Hepatocyte (in vitro differentiated cells): ENCODE measurements at regions not wholly inside any gene's neighbourhood (a gene's known extent, or its start where the extent isn't known, plus 50 kb on each side); places are given as distances from the start of the nearest gene placed in this dataset.

ENCODE experiments used
- DNase-seq: peaks from one replicate; pipeline ENCODE4 v3.0.0-alpha.2; 2016; ENCODE audit warnings: low spot score
- H2AFZ ChIP-seq: fragments of 200-600 bp; sonication (generic); 2 replicates; pipeline ENCODE4 v1.6.0; 2016; ENCODE audit warnings: antibody characterized with exemption, mild to moderate bottlenecking
- H3K27ac ChIP-seq: fragments of 200-600 bp; sonication (generic); 2 replicates; pipeline ENCODE4 v1.5.1; 2016; ENCODE audit warnings: mild to moderate bottlenecking
- H3K27me3 ChIP-seq: fragments of 200-600 bp; sonication (generic); 2 replicates; pipeline ENCODE4 v1.6.1; 2016
- H3K36me3 ChIP-seq: fragments of 200-600 bp; sonication (generic); replicated peaks from 2 replicates; pipeline ENCODE4 v1.5.1; 2016; ENCODE audit warnings: low read depth; ENCODE audit not compliant: insufficient read depth
- H3K4me1 ChIP-seq: fragments of 200-600 bp; sonication (generic); 2 replicates; pipeline ENCODE4 v1.5.1; 2016; ENCODE audit warnings: mild to moderate bottlenecking, moderate library complexity; ENCODE audit not compliant: insufficient read depth
- H3K4me2 ChIP-seq: fragments of 200-600 bp; sonication (generic); 2 replicates; pipeline ENCODE4 v1.6.0; 2016
- H3K4me3 ChIP-seq: fragments of 200-600 bp; sonication (generic); 2 replicates; pipeline ENCODE4 v1.5.1; 2016; ENCODE audit warnings: mild to moderate bottlenecking
- H3K79me2 ChIP-seq: fragments of 200-600 bp; sonication (generic); 2 replicates; pipeline ENCODE4 v1.6.0; 2017; ENCODE audit warnings: mild to moderate bottlenecking
- H3K9me2 ChIP-seq: fragments of 200-600 bp; sonication (generic); replicated peaks from 2 replicates; pipeline ENCODE4 v1.6.0; 2017; ENCODE audit warnings: mild to moderate bottlenecking; ENCODE audit not compliant: insufficient read depth
- H3K9me3 ChIP-seq: fragments of 200-600 bp; sonication (generic); 2 replicates; pipeline ENCODE4 v1.5.1; 2016; ENCODE audit warnings: low read depth, mild to moderate bottlenecking
- H4K20me1 ChIP-seq: fragments of 200-600 bp; sonication (generic); 2 replicates; pipeline ENCODE4 v1.6.0; 2016; ENCODE audit warnings: mild to moderate bottlenecking; ENCODE audit not compliant: insufficient read depth, poor library complexity, severe bottlenecking
- CTCF ChIP-seq: fragments of 200-600 bp; sonication (generic); IDR thresholded peaks from 2 replicates; pipeline ENCODE4 v1.5.1; 2016; ENCODE audit warnings: antibody characterized with exemption, mild to moderate bottlenecking; ENCODE audit not compliant: poor library complexity
- EZH2 ChIP-seq: fragments of 200-600 bp; sonication (generic); IDR thresholded peaks from 2 replicates; pipeline ENCODE4 v1.6.1; 2016; ENCODE audit warnings: antibody characterized with exemption, mild to moderate bottlenecking, borderline replicate concordance
- EZH2phosphoT487 ChIP-seq: fragments of 200-600 bp; sonication (generic); IDR thresholded peaks from one replicate; pipeline ENCODE4 v1.6.1; 2018; ENCODE audit warnings: antibody characterized with exemption, mild to moderate bottlenecking, low read depth, moderate library complexity; ENCODE audit not compliant: unreplicated experiment, severe bottlenecking
- WGBS: methylation state at CpG from one replicate; pipeline ENCODE4 v1.1.6; 2016; ENCODE audit warnings: low lambda C conversion rate; ENCODE audit errors: missing lambda C conversion rate; 5-methylcytosine and 5-hydroxymethylcytosine counted together

DNA sequence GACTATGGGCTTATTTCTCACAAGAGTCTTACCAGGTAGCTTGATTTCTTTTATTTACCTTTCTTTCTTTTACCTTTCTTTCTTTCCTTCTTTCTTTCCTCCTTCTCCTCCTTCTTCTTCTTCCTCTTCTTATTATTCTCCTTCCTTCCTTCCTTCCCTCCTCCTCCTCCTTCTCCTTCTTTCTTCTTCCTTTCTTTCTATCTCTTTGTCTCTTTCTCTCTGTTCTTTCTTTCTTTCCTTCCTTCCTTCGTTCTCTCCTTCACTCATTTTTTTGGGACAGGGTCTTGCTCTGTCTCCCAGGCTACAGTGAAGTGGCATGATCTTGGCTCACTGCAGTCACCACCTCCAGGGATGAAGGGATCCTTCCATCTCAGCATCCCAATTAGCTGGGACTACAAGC is 363.6 kb upstream of the MAF start:
- Histone ChIP-seq H3K79me2 (no peaks in the 10 kb centered on the region), H3K9me2 (no peaks in the 10 kb centered on the region), H3K9me3 (no peaks in the 10 kb centered on the region), H3K36me3 (no peaks in the 10 kb centered on the region), H3K27me3 (no peaks in the 10 kb centered on the region), H3K4me3 (no peak overlapping the region), H2AFZ (no peak overlapping the region), H3K4me1 (peaks cover 5% of the 10 kb centered on the region), H3K4me2 (no peak overlapping the region), H3K27ac (no peak overlapping the region), H4K20me1 (no peaks in the 10 kb centered on the region)
- no peak for TF ChIP-seq EZH2
- TF ChIP-seq CTCF, result no peak
- no peak for DNase-seq
- WGBS, result 50% methylated on average over 1 of the region's 1 CpG

DNA sequence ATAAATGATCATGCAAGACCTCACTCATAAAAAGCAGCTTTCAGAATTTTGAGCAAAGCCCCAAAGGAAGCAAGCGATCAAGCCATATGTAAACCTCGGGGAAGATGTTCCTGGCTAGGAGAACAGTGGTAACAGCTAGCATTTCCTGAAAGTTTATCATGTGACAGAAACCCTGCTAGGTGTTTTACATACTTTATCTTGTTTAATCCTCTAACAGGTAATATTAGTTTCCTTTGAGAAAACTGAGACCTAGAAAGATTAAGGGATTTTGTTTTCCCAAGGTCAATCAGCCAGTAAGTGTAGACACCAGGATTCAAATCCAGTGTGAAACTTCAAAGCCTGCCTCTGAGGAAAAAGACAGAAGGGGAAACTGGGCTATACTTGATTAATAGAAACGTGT is 362.4 kb upstream of the MAF start:
- peaks cover 5% of the 10 kb centered on the region for H3K4me1 ChIP-seq
- H3K79me2 ChIP-seq, result no peaks in the 10 kb centered on the region
- H3K36me3 ChIP-seq, result no peaks in the 10 kb centered on the region
- WGBS, result 77% methylated on average over 3 of the region's 3 CpGs
- no peak overlapping the region for H3K27ac ChIP-seq
- DNase-seq, result no peak
- no peak overlapping the region for H2AFZ ChIP-seq
- H3K27me3 ChIP-seq, result no peaks in the 10 kb centered on the region
- no peak overlapping the region for H3K4me2 ChIP-seq
- TF ChIP-seq EZH2phosphoT487 (no peak), CTCF (no peak), EZH2 (no peak)
- no peaks in the 10 kb centered on the region for H3K9me3 ChIP-seq
- no peaks in the 10 kb centered on the region for H3K9me2 ChIP-seq
- H4K20me1 ChIP-seq, result no peaks in the 10 kb centered on the region
- H3K4me3 ChIP-seq, result no peak overlapping the region

DNA sequence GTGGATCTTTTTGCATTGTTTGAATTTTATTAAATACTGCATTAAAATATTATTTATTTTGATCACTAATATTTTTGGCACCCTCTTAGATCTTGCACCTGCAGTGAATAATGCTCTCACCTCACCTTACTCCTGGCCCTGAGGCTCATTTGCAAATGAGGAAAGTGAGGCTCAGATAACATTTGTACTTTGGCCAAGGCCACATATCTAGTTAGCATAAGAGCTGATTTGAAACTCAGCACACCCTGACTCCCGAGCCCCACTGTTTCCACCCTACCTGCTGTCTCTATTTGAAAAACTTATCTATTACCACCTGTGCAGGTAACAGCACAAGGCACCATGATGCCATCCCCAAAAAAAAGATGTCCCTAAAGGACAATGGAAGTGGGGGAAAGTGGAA is 358.7 kb upstream of the MAF start:
- peak; percentile 34 for DNase-seq
- Histone ChIP-seq H3K27ac (no peak overlapping the region), H3K4me2 (no peak overlapping the region), H3K27me3 (no peaks in the 10 kb centered on the region), H3K9me3 (no peaks in the 10 kb centered on the region), H3K36me3 (no peaks in the 10 kb centered on the region), H3K4me3 (no peak overlapping the region), H3K79me2 (no peaks in the 10 kb centered on the region), H2AFZ (no peak overlapping the region), H3K4me1 (peaks cover 5% of the 10 kb centered on the region), H4K20me1 (no peaks in the 10 kb centered on the region), H3K9me2 (no peaks in the 10 kb centered on the region)
- no peak for TF ChIP-seq EZH2phosphoT487
- TF ChIP-seq CTCF, result no peak
- TF ChIP-seq EZH2, result no peak
- WGBS, result 45% methylated on average over 1 of the region's 1 CpG
